OCI-LY7 (cell line): ENCODE measurements at regions not wholly inside any gene's neighbourhood (a gene's known extent, or its start where the extent isn't known, plus 50 kb on each side); places are given as distances from the start of the nearest gene placed in this dataset.

ENCODE experiments used
- CTCF ChIP-seq: fragments of 200-600 bp; sonication (generic); conservative IDR thresholded peaks from 2 replicates; pipeline ENCODE4 v1.5.1; 2014; ENCODE audit warnings: mild to moderate bottlenecking, antibody characterized with exemption, low read length, moderate library complexity, mixed read lengths
- EZH2phosphoT487 ChIP-seq: fragments of 200-600 bp; sonication (generic); IDR thresholded peaks from 2 replicates; pipeline ENCODE4 v1.6.1; 2018; ENCODE audit warnings: low read depth, borderline replicate concordance, mild to moderate bottlenecking, mixed run types, antibody characterized with exemption, low read length, moderate library complexity, mixed read lengths

GRCh38 chr12:58041441-58041840, 100.1 kb downstream of the ATP23 start:
- TF ChIP-seq CTCF (no peak), EZH2phosphoT487 (no peak)
